Smooth muscle cell (in vitro differentiated cells): ENCODE measurements at regions not wholly inside any gene's neighbourhood (a gene's known extent, or its start where the extent isn't known, plus 50 kb on each side); places are given as distances from the start of the nearest gene placed in this dataset.
"Not testable (repeated sequence)": the region's sequence is repeated elsewhere in the genome, so short reads cannot be mapped to it uniquely, and the experiment has no call there.

Experiments
- DNase-seq: peaks from one replicate; lab custom pipeline; 2025; ENCODE audit not compliant: unreplicated experiment; lab: John Stamatoyannopoulos, UW
- H2AFZ ChIP-seq: fragments of 200-600 bp; sonication (generic); 2 replicates; pipeline ENCODE4 v1.6.0; 2016; ENCODE audit warnings: antibody characterized with exemption, low read depth, mild to moderate bottlenecking
- H3F3A ChIP-seq: fragments of 200-600 bp; sonication (generic); 2 replicates; pipeline ENCODE4 v1.6.0; 2017; ENCODE audit warnings: antibody characterized with exemption, low read depth
- H3K27ac ChIP-seq: fragments of 200-600 bp; sonication (generic); 2 replicates; pipeline ENCODE4 v1.5.1; 2016; ENCODE audit warnings: low read depth, mild to moderate bottlenecking
- H3K27me3 ChIP-seq: fragments of 200-600 bp; sonication (generic); 2 replicates; pipeline ENCODE4 v1.6.1; 2016; ENCODE audit warnings: low read depth, mild to moderate bottlenecking
- H3K36me3 ChIP-seq: fragments of 200-600 bp; sonication (generic); 2 replicates; pipeline ENCODE4 v1.5.1; 2016; ENCODE audit warnings: low read depth
- H3K4me1 ChIP-seq: fragments of 200-600 bp; sonication (generic); 2 replicates; pipeline ENCODE4 v1.5.1; 2016; ENCODE audit warnings: low read depth
- H3K4me2 ChIP-seq: fragments of 200-600 bp; sonication (generic); 2 replicates; pipeline ENCODE4 v1.6.0; 2016; ENCODE audit warnings: mild to moderate bottlenecking
- H3K4me3 ChIP-seq: fragments of 200-600 bp; sonication (generic); 2 replicates; pipeline ENCODE4 v1.5.1; 2016; ENCODE audit warnings: mild to moderate bottlenecking
- H3K79me2 ChIP-seq: fragments of 200-600 bp; sonication (generic); 2 replicates; pipeline ENCODE4 v1.6.0; 2016; ENCODE audit warnings: low read depth, mild to moderate bottlenecking
- H3K9ac ChIP-seq: fragments of 200-600 bp; sonication (generic); 2 replicates; pipeline ENCODE4 v1.6.0; 2016; ENCODE audit warnings: low read depth
- H3K9me3 ChIP-seq: fragments of 200-600 bp; sonication (generic); replicated peaks from 2 replicates; pipeline ENCODE4 v1.5.1; 2016; ENCODE audit warnings: low read depth
- H4K20me1 ChIP-seq: fragments of 200-600 bp; sonication (generic); 2 replicates; pipeline ENCODE4 v1.6.0; 2016; ENCODE audit warnings: low read depth
- CTCF ChIP-seq: fragments of 200-600 bp; sonication (generic); IDR thresholded peaks from 2 replicates; pipeline ENCODE4 v1.5.1; 2017; ENCODE audit warnings: borderline replicate concordance, mild to moderate bottlenecking, antibody characterized with exemption; ENCODE audit not compliant: insufficient read depth, poor library complexity, severe bottlenecking
- WGBS: methylation state at CpG from one replicate; pipeline ENCODE4 v1.1.7; 2016; ENCODE audit warnings: low lambda C conversion rate; 5-methylcytosine and 5-hydroxymethylcytosine counted together

- no peak for TF ChIP-seq CTCF
- Histone ChIP-seq H2AFZ (peak overlapping the region; percentile 8), H3K79me2 (no peaks in the 10 kb centered on the region), H3K27me3 (no peaks in the 10 kb centered on the region), H3K4me3 (no peak overlapping the region), H4K20me1 (no peaks in the 10 kb centered on the region), H3K4me1 (no peaks in the 10 kb centered on the region), H3K27ac (no peak overlapping the region), H3K36me3 (no peaks in the 10 kb centered on the region), H3K4me2 (peak overlapping the region; percentile 43), H3K9me3 (no peaks in the 10 kb centered on the region), H3F3A (no peaks in the 10 kb centered on the region), H3K9ac (no peak overlapping the region)
- DNase-seq, result no peak
- 30% methylated on average over 8 of the region's 8 CpGs for WGBS
Measured at GRCh38 chr20:56778765-56779195, 149.7 kb downstream of the TFAP2C start.

- 87% methylated on average over 7 of the region's 11 CpGs for WGBS
- DNase-seq, result no peak
- H3F3A ChIP-seq, result no peaks in the 10 kb centered on the region
- no peaks in the 10 kb centered on the region for H3K4me1 ChIP-seq
- H3K4me3 ChIP-seq, result no peak overlapping the region
- H3K27me3 ChIP-seq, result no peaks in the 10 kb centered on the region
- no peak overlapping the region for H3K4me2 ChIP-seq
- no peak overlapping the region for H3K9ac ChIP-seq
- H3K27ac ChIP-seq, result no peak overlapping the region
- no peaks in the 10 kb centered on the region for H4K20me1 ChIP-seq
- no peaks in the 10 kb centered on the region for H3K9me3 ChIP-seq
- no peaks in the 10 kb centered on the region for H3K79me2 ChIP-seq
- no peak overlapping the region for H2AFZ ChIP-seq
- H3K36me3 ChIP-seq, result no peaks in the 10 kb centered on the region
- TF ChIP-seq CTCF, result no peak
Measured at GRCh38 chr20:56779452-56780143, 150.5 kb downstream of the TFAP2C start.

GRCh38 chr20:56780266-56780665 is 151.2 kb downstream of the TFAP2C start:
- Histone ChIP-seq H3K9me3 (no peaks in the 10 kb centered on the region), H3K36me3 (no peaks in the 10 kb centered on the region), H3K27ac (no peak overlapping the region), H2AFZ (no peak overlapping the region), H4K20me1 (no peaks in the 10 kb centered on the region), H3K27me3 (no peaks in the 10 kb centered on the region), H3K4me2 (no peak overlapping the region), H3K4me3 (no peak overlapping the region), H3F3A (no peaks in the 10 kb centered on the region), H3K9ac (no peak overlapping the region), H3K4me1 (no peaks in the 10 kb centered on the region), H3K79me2 (no peaks in the 10 kb centered on the region)
- no peak for TF ChIP-seq CTCF
- WGBS, result 74% methylated on average over 7 of the region's 7 CpGs
- no peak for DNase-seq

GRCh38 chr20:56781108-56781739 is 152.1 kb downstream of the TFAP2C start:
- Histone ChIP-seq H3K36me3 (no peaks in the 10 kb centered on the region), H3K27me3 (no peaks in the 10 kb centered on the region), H3K4me1 (no peaks in the 10 kb centered on the region), H3K4me3 (no peak overlapping the region), H3K27ac (no peak overlapping the region), H3K9me3 (no peaks in the 10 kb centered on the region), H3K4me2 (no peak overlapping the region), H3F3A (no peaks in the 10 kb centered on the region), H2AFZ (no peak overlapping the region), H3K79me2 (no peaks in the 10 kb centered on the region), H3K9ac (no peak overlapping the region), H4K20me1 (no peaks in the 10 kb centered on the region)
- 75% methylated on average over 12 of the region's 12 CpGs for WGBS
- no peak for DNase-seq
- TF ChIP-seq CTCF, result no peak

- H3K9me3 ChIP-seq, H3K9ac ChIP-seq, H3F3A ChIP-seq, H3K4me1 ChIP-seq, H4K20me1 ChIP-seq, H3K36me3 ChIP-seq, H3K4me2 ChIP-seq, H2AFZ ChIP-seq, H3K27ac ChIP-seq, H3K4me3 ChIP-seq, DNase-seq, H3K79me2 ChIP-seq, H3K27me3 ChIP-seq: not testable (repeated sequence)
- WGBS, result 87% methylated on average over 2 of the region's 2 CpGs
Measured at GRCh38 chr20:56781987-56782560, 153.0 kb downstream of the TFAP2C start.
